IMR-90 (cell line): ENCODE measurements at regions not wholly inside any gene's neighbourhood (a gene's known extent, or its start where the extent isn't known, plus 50 kb on each side); places are given as distances from the start of the nearest gene placed in this dataset.

Experiments used
- ATAC-seq: fragments of 200-7000 bp; cut with Tn5 transposase; 2 replicates; pipeline ENCODE4 v1.9.1; 2020; ENCODE audit warnings: low read depth, mild to moderate bottlenecking, moderate library complexity
- BruUV-seq: library from RNA; stranded (reverse); fragments of 400-500 nt; replicated peaks from 2 replicates; lab custom pipeline; 2021; lab: Mats Ljungman, UMichigan
- CTCF ChIA-PET: fragments of 300-600 bp; formaldehyde crosslinking; extraction: SDS; loops from one replicate; lab custom pipeline; 2021; ENCODE audit warnings: antibody characterized with exemption; lab: Yijun Ruan, JAX
- POLR2A ChIA-PET: fragments of 300-600 bp; sonication (Branson Sonifier 250); formaldehyde crosslinking; loops from one replicate; lab custom pipeline; 2022; ENCODE audit warnings: antibody characterized with exemption; ENCODE audit not compliant: unreplicated experiment; lab: Charles Lee
- DNase-seq: peaks from one replicate; pipeline ENCODE4 v3.0.0; 2013
- H2AFZ ChIP-seq: replicated peaks from 2 replicates; pipeline ENCODE3; 2013; ENCODE audit warnings: low read length, mild to moderate bottlenecking; ENCODE audit not compliant: poor library complexity
- H2AK5ac ChIP-seq: 2 replicates; pipeline ENCODE4 v1.6.1; 2013; ENCODE audit warnings: low read depth, low read length, inconsistent platforms
- H2AK9ac ChIP-seq: replicated peaks from 2 replicates; pipeline ENCODE3; 2013; ENCODE audit warnings: mild to moderate bottlenecking, low read depth, low read length, moderate library complexity; ENCODE audit not compliant: poor library complexity
- H2BK120ac ChIP-seq: 2 replicates; pipeline ENCODE4 v1.6.1; 2013; ENCODE audit warnings: low read depth, low read length, inconsistent platforms
- H2BK15ac ChIP-seq: 3 replicates; pipeline ENCODE4 v1.6.1; 2013; ENCODE audit warnings: low read depth, low read length, inconsistent platforms
- H2BK20ac ChIP-seq: 2 replicates; pipeline ENCODE4 v1.6.1; 2013; ENCODE audit warnings: low read depth, mild to moderate bottlenecking, inconsistent platforms, low read length, moderate library complexity
- H2BK5ac ChIP-seq: 2 replicates; pipeline ENCODE4 v1.6.1; 2013; ENCODE audit warnings: mild to moderate bottlenecking, low read depth, low read length, inconsistent platforms; ENCODE audit not compliant: poor library complexity, severe bottlenecking
- H3K14ac ChIP-seq: replicated peaks from 2 replicates; pipeline ENCODE4 v1.6.1; 2013; ENCODE audit warnings: low read depth, low read length, inconsistent platforms
- H3K18ac ChIP-seq: 2 replicates; pipeline ENCODE4 v1.6.1; 2013; ENCODE audit warnings: low read depth, low read length, control low read depth
- H3K23ac ChIP-seq: 2 replicates; pipeline ENCODE4 v1.6.1; 2013; ENCODE audit warnings: low read depth, low read length, inconsistent platforms
- H3K27ac ChIP-seq: 2 replicates; pipeline ENCODE4 v1.5.1; 2013; ENCODE audit warnings: mild to moderate bottlenecking, control low read depth, low read length; ENCODE audit not compliant: insufficient read depth
- H3K27me3 ChIP-seq: 2 replicates; pipeline ENCODE4 v1.6.1; 2013; ENCODE audit warnings: low read length; ENCODE audit not compliant: control insufficient read depth, insufficient read depth
- H3K36me3 ChIP-seq: 2 replicates; pipeline ENCODE4 v1.6.1; 2013; ENCODE audit warnings: low read length, mixed read lengths; ENCODE audit not compliant: control insufficient read depth, insufficient read depth
- H3K4ac ChIP-seq: 2 replicates; pipeline ENCODE4 v1.6.1; 2013; ENCODE audit warnings: low read depth, low read length, inconsistent platforms
- H3K4me1 ChIP-seq: 2 replicates; pipeline ENCODE4 v1.6.1; 2013; ENCODE audit warnings: low read length, mixed read lengths; ENCODE audit not compliant: control insufficient read depth, insufficient read depth
- H3K4me2 ChIP-seq: 2 replicates; pipeline ENCODE4 v1.6.1; 2013; ENCODE audit warnings: low read depth, mild to moderate bottlenecking, control low read depth, low read length, moderate library complexity
- H3K4me3 ChIP-seq: 2 replicates; pipeline ENCODE4 v1.5.1; 2013; ENCODE audit warnings: low read depth, mild to moderate bottlenecking, control low read depth, low read length, moderate library complexity; ENCODE audit not compliant: insufficient read depth
- H3K56ac ChIP-seq: 2 replicates; pipeline ENCODE4 v1.6.1; 2013; ENCODE audit warnings: low read length, inconsistent platforms; ENCODE audit not compliant: insufficient read depth; ENCODE audit errors: extremely low read depth
- H3K79me1 ChIP-seq, 2 experiments: 2 replicates each; pipeline ENCODE4 v1.6.1; 2013; ENCODE audit warnings: low read length in 2 of 2, inconsistent platforms in 1 of 2, low read depth in 1 of 2
- H3K9ac ChIP-seq: 2 replicates; pipeline ENCODE4 v1.6.1; 2013; ENCODE audit warnings: low read depth, low read length, control low read depth
- H3K9me1 ChIP-seq: 2 replicates; pipeline ENCODE4 v1.6.1; 2013; ENCODE audit warnings: low read length, inconsistent platforms; ENCODE audit not compliant: insufficient read depth
- H3K9me3 ChIP-seq: 2 replicates; pipeline ENCODE4 v1.6.1; 2013; ENCODE audit warnings: low read length; ENCODE audit not compliant: control insufficient read depth, insufficient read depth
- H4K20me1 ChIP-seq: 2 replicates; pipeline ENCODE4 v1.6.1; 2013; ENCODE audit warnings: low read length, inconsistent platforms; ENCODE audit not compliant: insufficient read depth
- H4K5ac ChIP-seq: 2 replicates; pipeline ENCODE4 v1.6.1; 2013; ENCODE audit warnings: mild to moderate bottlenecking, low read depth, low read length, control low read depth
- H4K8ac ChIP-seq, 2 experiments: 2 replicates each; pipeline ENCODE4 v1.6.1; 2013; ENCODE audit warnings: low read depth in 2 of 2, low read length in 2 of 2, control low read depth in 1 of 2, inconsistent platforms in 1 of 2
- H4K91ac ChIP-seq: 2 replicates; pipeline ENCODE4 v1.6.1; 2013; ENCODE audit warnings: low read depth, low read length, inconsistent platforms; ENCODE audit not compliant: insufficient read depth
- CEBPB ChIP-seq: IDR thresholded peaks from 2 replicates; pipeline ENCODE4 v1.6.1; 2012; ENCODE audit warnings: low read depth, low read length, improper control_type of control experiment
- WGBS, 2 experiments: methylation state at CpG; one replicate each; pipeline versions ENCODE4 v1.1.5 to v1.1.7; 2013; ENCODE audit warnings: missing lambda C conversion rate in 2 of 2; ENCODE audit not compliant: insufficient read length in 1 of 2; ENCODE audit errors: extremely low coverage in 2 of 2; 5-methylcytosine and 5-hydroxymethylcytosine counted together
- dilution Hi-C: fragments of 300-500 bp; cut with HindIII; formaldehyde crosslinking; loops from one replicate; pipeline ENCODE4 v1.14.3; 2018; ENCODE audit warnings: low sequenced_read_pairs; ENCODE audit not compliant: unreplicated experiment
- in situ Hi-C: fragments of 300-500 bp; cut with MboI; formaldehyde crosslinking; loops from 3 replicates; pipeline ENCODE4 v1.14.3; 2019; ENCODE audit warnings: low sequenced_read_pairs, inconsistent platforms, mixed read lengths
- intact Hi-C: fragments of 100-400 bp; cut with micrococcal nuclease; formaldehyde crosslinking; loops from 2 replicates; pipeline ENCODE4 v1.10.0; 2022

DNA sequence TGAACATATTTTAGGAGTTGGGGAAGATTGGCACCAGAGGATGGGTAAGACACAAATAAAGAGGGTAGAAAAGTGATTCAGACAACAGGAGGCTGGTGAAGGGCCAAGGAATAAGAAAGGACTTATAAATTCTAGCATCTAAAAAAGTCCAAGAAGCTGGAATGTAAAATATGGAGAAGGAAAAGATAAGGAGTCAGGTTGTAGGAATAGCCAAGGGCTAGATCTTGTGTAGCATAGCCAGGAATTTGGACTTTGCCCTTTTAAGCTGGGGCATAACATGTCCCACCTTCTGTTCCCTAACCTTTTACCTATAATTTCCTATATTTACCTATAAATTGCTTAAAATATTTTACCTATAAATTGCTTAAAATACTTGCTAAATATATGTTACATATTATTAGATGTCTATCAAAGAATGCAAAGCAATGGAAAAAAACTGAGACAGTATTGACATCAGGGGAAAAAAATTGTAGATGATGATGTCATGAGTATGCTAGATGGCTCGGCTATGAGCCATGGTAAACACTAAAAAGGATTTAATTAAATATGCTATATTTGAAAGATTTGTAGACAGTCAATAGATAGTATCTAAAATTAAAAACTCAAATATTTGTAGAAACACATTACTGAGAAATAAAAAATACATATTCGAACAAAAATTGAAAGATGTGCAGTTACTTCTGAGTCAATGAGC, 99.7 kb upstream of the PLEKHG7 start:
- Histone ChIP-seq H2AK5ac (no peak overlapping the region), H4K8ac (peak overlapping the region; percentile 51 to 78; a peak in 2 of 4 replicates), H3K4me3 (no peak overlapping the region), H3K56ac (no peak overlapping the region), H3K4me2 (peak overlapping the region; percentile 9; the same call in 1 of the 2 replicates), H4K91ac (0 out of 2 replicates have a peak overlapping the region, but pooled peaks have one; percentile 9), H3K4ac (peak overlapping the region; percentile 39; the same call in 1 of the 2 replicates), H3K9ac (no peak overlapping the region), H3K9me3 (peaks cover 5% of the 10 kb centered on the region), H2BK120ac (peak overlapping the region; percentile 56), H3K27ac (peak overlapping the region; percentile 38; the same call in 1 of the 2 replicates), H3K27me3 (no peaks in the 10 kb centered on the region), H3K36me3 (no peaks in the 10 kb centered on the region), H4K5ac (peak overlapping the region; percentile 43; the same call in 1 of the 2 replicates), H3K79me1 (no peaks in the 10 kb centered on the region), H2BK5ac (peak overlapping the region; percentile 97), H3K4me1 (peaks cover 7% of the 10 kb centered on the region; the same call in 1 of the 2 replicates), H2AK9ac (no peak overlapping the region), H4K20me1 (no peaks in the 10 kb centered on the region), H3K23ac (no peak overlapping the region), H3K14ac (peak overlapping the region; percentile 5; the same call in 1 of the 2 replicates), H3K9me1 (no peaks in the 10 kb centered on the region; the same call in 1 of the 2 replicates), H3K18ac (peak overlapping the region; percentile 94; the same call in 1 of the 2 replicates), H2BK15ac (peak overlapping the region; percentile 80; the same call in 1 of the 3 replicates), H2AFZ (no peak overlapping the region), H2BK20ac (peak overlapping the region; percentile 52; the same call in 1 of the 2 replicates)
- no TSS peak for BruUV-seq
- no CpG with 5 or more reads among the region's 2 CpGs for WGBS, 2 experiments
- ATAC-seq: peak; percentile 36
- POLR2A ChIA-PET: no interaction called here
- DNase-seq: peak; percentile 41
- dilution Hi-C loops: no loop called here
- in situ Hi-C loops: no loop called here
- intact Hi-C loops: no loop called here
- CTCF ChIA-PET: no interaction called here
- no peak for TF ChIP-seq CEBPB
